T-helper 1 cell treated with Interleukin-12 subunit alpha and Interleukin-12 subunit beta and Interleukin-4 antibody, amounts not matched to agents 30 μg/mL and 1 μg/mL, for 36 hours (primary cell): ENCODE measurements at regions not wholly inside any gene's neighbourhood (a gene's known extent, or its start where the extent isn't known, plus 50 kb on each side); places are given as distances from the start of the nearest gene placed in this dataset.

Experiments used
- H3K27ac Mint-ChIP-seq: one replicate; pipeline ENCODE4 v1.8.0; 2021; ENCODE audit warnings: mild to moderate bottlenecking, mixed read lengths
- H3K27me3 Mint-ChIP-seq: one replicate; pipeline ENCODE4 v1.8.0; 2021; ENCODE audit warnings: low read depth, mixed read lengths
- H3K36me3 Mint-ChIP-seq: one replicate; pipeline ENCODE4 v1.8.0; 2021; ENCODE audit warnings: low read depth, mixed read lengths
- H3K4me1 Mint-ChIP-seq: one replicate; pipeline ENCODE4 v1.8.0; 2021; ENCODE audit warnings: low read depth, mixed read lengths
- H3K4me3 Mint-ChIP-seq: one replicate; pipeline ENCODE4 v1.8.0; 2021; ENCODE audit warnings: mild to moderate bottlenecking, moderate library complexity, mixed read lengths
- H3K9me3 Mint-ChIP-seq: one replicate; pipeline ENCODE4 v1.8.0; 2021; ENCODE audit warnings: mixed read lengths

GRCh38 chr4:64538219-64538618 lies 129.0 kb upstream of the TECRL start:
- no peaks in the 10 kb centered on the region for H3K36me3 Mint-ChIP-seq
- H3K4me3 Mint-ChIP-seq = no peak overlapping the region
- H3K27me3 Mint-ChIP-seq = no peaks in the 10 kb centered on the region
- no peaks in the 10 kb centered on the region for H3K9me3 Mint-ChIP-seq
- H3K4me1 Mint-ChIP-seq = no peaks in the 10 kb centered on the region
- H3K27ac Mint-ChIP-seq = no peak overlapping the region

- no peaks in the 10 kb centered on the region for H3K4me1 Mint-ChIP-seq
- H3K27ac Mint-ChIP-seq = no peak overlapping the region
- H3K36me3 Mint-ChIP-seq = no peaks in the 10 kb centered on the region
Observed at GRCh38 chr4:64533637-64534036, 124.4 kb upstream of the TECRL start.

GRCh38 chr4:64533159-64533558 lies 123.9 kb upstream of the TECRL start:
- Mint-ChIP-seq H3K27ac (no peak overlapping the region), H3K9me3 (no peaks in the 10 kb centered on the region), H3K4me3 (no peak overlapping the region), H3K36me3 (no peaks in the 10 kb centered on the region), H3K4me1 (no peaks in the 10 kb centered on the region), H3K27me3 (no peaks in the 10 kb centered on the region)

More at GRCh38 chr4:64533637-64534036, 124.4 kb upstream of the TECRL start:
- H3K27me3 Mint-ChIP-seq = no peaks in the 10 kb centered on the region
- H3K4me3 Mint-ChIP-seq = no peak overlapping the region
- no peaks in the 10 kb centered on the region for H3K9me3 Mint-ChIP-seq

GRCh38 chr4:64520421-64520820 lies 111.2 kb upstream of the TECRL start:
- no peaks in the 10 kb centered on the region for H3K4me1 Mint-ChIP-seq
- no peaks in the 10 kb centered on the region for H3K36me3 Mint-ChIP-seq
- no peaks in the 10 kb centered on the region for H3K27me3 Mint-ChIP-seq
- no peak overlapping the region for H3K4me3 Mint-ChIP-seq
- H3K9me3 Mint-ChIP-seq = no peaks in the 10 kb centered on the region
- H3K27ac Mint-ChIP-seq = no peak overlapping the region

GRCh38 chr4:64518600-64518999 lies 109.3 kb upstream of the TECRL start:
- Mint-ChIP-seq H3K27ac (no peak overlapping the region), H3K27me3 (no peaks in the 10 kb centered on the region), H3K4me3 (no peak overlapping the region), H3K4me1 (no peaks in the 10 kb centered on the region), H3K36me3 (no peaks in the 10 kb centered on the region), H3K9me3 (no peaks in the 10 kb centered on the region)

GRCh38 chr4:64516176-64516575 lies 106.9 kb upstream of the TECRL start:
- H3K27me3 Mint-ChIP-seq = no peaks in the 10 kb centered on the region
- no peak overlapping the region for H3K4me3 Mint-ChIP-seq
- no peaks in the 10 kb centered on the region for H3K36me3 Mint-ChIP-seq
- H3K4me1 Mint-ChIP-seq = no peaks in the 10 kb centered on the region
- H3K9me3 Mint-ChIP-seq = no peaks in the 10 kb centered on the region
- no peak overlapping the region for H3K27ac Mint-ChIP-seq

GRCh38 chr4:64508089-64508488 lies 98.8 kb upstream of the TECRL start:
- H3K27me3 Mint-ChIP-seq = no peaks in the 10 kb centered on the region
- no peak overlapping the region for H3K27ac Mint-ChIP-seq
- no peak overlapping the region for H3K4me3 Mint-ChIP-seq

GRCh38 chr4:64503945-64504675 lies 94.9 kb upstream of the TECRL start:
- H3K36me3 Mint-ChIP-seq = no peaks in the 10 kb centered on the region
- no peaks in the 10 kb centered on the region for H3K27me3 Mint-ChIP-seq
- H3K27ac Mint-ChIP-seq = no peak overlapping the region
- no peaks in the 10 kb centered on the region for H3K4me1 Mint-ChIP-seq
- H3K9me3 Mint-ChIP-seq = no peaks in the 10 kb centered on the region
- no peak overlapping the region for H3K4me3 Mint-ChIP-seq

More at GRCh38 chr4:64508089-64508488, 98.8 kb upstream of the TECRL start:
- Mint-ChIP-seq H3K4me1 (no peaks in the 10 kb centered on the region), H3K36me3 (no peaks in the 10 kb centered on the region), H3K9me3 (peaks cover 6% of the 10 kb centered on the region)

GRCh38 chr4:64503416-64503815 lies 94.2 kb upstream of the TECRL start:
- Mint-ChIP-seq H3K27me3 (no peaks in the 10 kb centered on the region), H3K9me3 (no peaks in the 10 kb centered on the region), H3K4me1 (no peaks in the 10 kb centered on the region), H3K27ac (no peak overlapping the region), H3K4me3 (no peak overlapping the region), H3K36me3 (no peaks in the 10 kb centered on the region)

GRCh38 chr4:64497491-64497890 lies 88.2 kb upstream of the TECRL start:
- H3K4me3 Mint-ChIP-seq = no peak overlapping the region
- no peaks in the 10 kb centered on the region for H3K36me3 Mint-ChIP-seq
- no peak overlapping the region for H3K27ac Mint-ChIP-seq
- no peaks in the 10 kb centered on the region for H3K4me1 Mint-ChIP-seq
- no peaks in the 10 kb centered on the region for H3K27me3 Mint-ChIP-seq
- no peaks in the 10 kb centered on the region for H3K9me3 Mint-ChIP-seq

- Mint-ChIP-seq H3K36me3 (no peaks in the 10 kb centered on the region), H3K4me1 (no peaks in the 10 kb centered on the region), H3K4me3 (no peak overlapping the region), H3K9me3 (peaks cover 5% of the 10 kb centered on the region), H3K27ac (no peak overlapping the region), H3K27me3 (no peaks in the 10 kb centered on the region)
Observed at GRCh38 chr4:64495946-64496345, 86.7 kb upstream of the TECRL start.

GRCh38 chr4:64489628-64490027 lies 80.4 kb upstream of the TECRL start:
- peaks cover 5% of the 10 kb centered on the region for H3K9me3 Mint-ChIP-seq
- no peaks in the 10 kb centered on the region for H3K4me1 Mint-ChIP-seq
- H3K27me3 Mint-ChIP-seq = no peaks in the 10 kb centered on the region
- no peaks in the 10 kb centered on the region for H3K36me3 Mint-ChIP-seq
- no peak overlapping the region for H3K27ac Mint-ChIP-seq
- no peak overlapping the region for H3K4me3 Mint-ChIP-seq

GRCh38 chr4:64479338-64479737 lies 70.1 kb upstream of the TECRL start:
- Mint-ChIP-seq H3K9me3 (no peaks in the 10 kb centered on the region), H3K27ac (no peak overlapping the region), H3K4me3 (no peak overlapping the region), H3K36me3 (no peaks in the 10 kb centered on the region), H3K27me3 (no peaks in the 10 kb centered on the region), H3K4me1 (no peaks in the 10 kb centered on the region)

- Mint-ChIP-seq H3K4me1 (no peaks in the 10 kb centered on the region), H3K4me3 (no peak overlapping the region), H3K27ac (no peak overlapping the region), H3K27me3 (no peaks in the 10 kb centered on the region), H3K9me3 (no peaks in the 10 kb centered on the region), H3K36me3 (no peaks in the 10 kb centered on the region)
Observed at GRCh38 chr4:64477127-64477526, 67.9 kb upstream of the TECRL start.

- Mint-ChIP-seq H3K4me1 (no peaks in the 10 kb centered on the region), H3K27ac (no peak overlapping the region), H3K4me3 (no peak overlapping the region), H3K36me3 (no peaks in the 10 kb centered on the region), H3K9me3 (peaks cover 7% of the 10 kb centered on the region), H3K27me3 (no peaks in the 10 kb centered on the region)
Observed at GRCh38 chr4:64465263-64465662, 56.0 kb upstream of the TECRL start.

GRCh38 chr4:64464581-64464980 lies 55.3 kb upstream of the TECRL start:
- Mint-ChIP-seq H3K9me3 (peaks cover 7% of the 10 kb centered on the region), H3K4me1 (no peaks in the 10 kb centered on the region), H3K27ac (no peak overlapping the region), H3K27me3 (no peaks in the 10 kb centered on the region), H3K4me3 (no peak overlapping the region), H3K36me3 (no peaks in the 10 kb centered on the region)
